Skin of body (tissue), 1 donor: ENCODE measurements at regions not wholly inside any gene's neighbourhood (a gene's known extent, or its start where the extent isn't known, plus 50 kb on each side); places are given as distances from the start of the nearest gene placed in this dataset.
"Not testable (repeated sequence)": the region's sequence is repeated elsewhere in the genome, so short reads cannot be mapped to it uniquely, and the experiment has no call there.

Experiments used
- DNase-seq: peaks from one replicate; lab custom pipeline; 2025; lab: John Stamatoyannopoulos, UW

DNA sequence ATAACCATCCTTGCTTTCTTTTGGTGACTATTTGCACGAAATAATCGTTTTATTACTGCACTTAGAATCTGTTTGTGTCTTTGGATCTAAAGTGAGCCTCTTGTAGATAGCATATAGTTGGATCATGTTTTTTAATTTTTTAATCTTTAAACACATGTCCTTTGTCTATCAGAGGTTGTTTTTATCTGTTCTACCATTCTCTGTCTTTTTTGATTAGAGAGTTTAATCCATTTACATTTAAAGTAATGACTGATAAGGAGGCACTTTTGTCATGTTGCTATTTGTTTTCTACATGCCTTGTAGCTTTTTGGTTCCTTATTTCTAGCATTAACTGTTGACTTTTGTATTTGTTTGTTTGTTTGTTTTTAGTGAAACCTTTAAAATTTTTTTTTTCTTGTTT is 506.2 kb upstream of the RGS6 start:
- DNase-seq: no peak

DNA sequence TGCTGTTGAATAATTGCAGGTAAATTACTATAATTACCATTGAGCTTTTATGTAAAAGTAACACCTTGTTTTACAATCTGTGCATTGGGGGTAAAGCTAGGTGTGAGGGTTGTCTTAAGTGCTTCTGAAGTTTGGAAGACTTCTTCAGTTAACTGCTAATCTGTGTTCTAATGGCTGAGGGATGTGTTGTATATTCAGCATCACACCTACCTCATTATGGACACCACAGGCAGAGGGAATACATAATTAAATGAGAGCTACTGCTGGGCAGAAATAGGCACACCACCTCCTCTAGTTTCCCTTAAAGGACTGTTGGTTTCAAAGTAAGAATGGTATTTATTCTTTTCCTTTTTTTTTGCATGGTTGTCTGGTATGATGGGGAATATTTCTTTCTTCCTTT is 502.3 kb upstream of the RGS6 start:
- no peak for DNase-seq

DNA sequence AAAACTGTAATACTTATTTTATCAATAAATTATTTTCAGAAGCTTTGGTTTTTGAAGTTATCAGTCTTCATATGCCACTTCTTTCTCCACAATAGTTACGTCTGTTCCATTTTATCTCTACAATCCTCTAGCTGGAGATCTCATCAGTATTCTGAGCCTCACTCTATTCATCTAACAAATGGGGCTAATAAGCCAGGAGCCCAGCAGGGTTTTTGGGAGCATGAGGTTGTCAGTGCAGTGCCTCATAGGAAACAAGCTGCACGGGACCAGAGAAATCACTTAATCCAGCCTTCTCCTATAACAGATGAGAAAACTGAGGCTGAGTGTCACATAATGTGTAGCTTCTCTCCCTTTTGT is 501.9 kb upstream of the RGS6 start:
- DNase-seq: no peak

DNA sequence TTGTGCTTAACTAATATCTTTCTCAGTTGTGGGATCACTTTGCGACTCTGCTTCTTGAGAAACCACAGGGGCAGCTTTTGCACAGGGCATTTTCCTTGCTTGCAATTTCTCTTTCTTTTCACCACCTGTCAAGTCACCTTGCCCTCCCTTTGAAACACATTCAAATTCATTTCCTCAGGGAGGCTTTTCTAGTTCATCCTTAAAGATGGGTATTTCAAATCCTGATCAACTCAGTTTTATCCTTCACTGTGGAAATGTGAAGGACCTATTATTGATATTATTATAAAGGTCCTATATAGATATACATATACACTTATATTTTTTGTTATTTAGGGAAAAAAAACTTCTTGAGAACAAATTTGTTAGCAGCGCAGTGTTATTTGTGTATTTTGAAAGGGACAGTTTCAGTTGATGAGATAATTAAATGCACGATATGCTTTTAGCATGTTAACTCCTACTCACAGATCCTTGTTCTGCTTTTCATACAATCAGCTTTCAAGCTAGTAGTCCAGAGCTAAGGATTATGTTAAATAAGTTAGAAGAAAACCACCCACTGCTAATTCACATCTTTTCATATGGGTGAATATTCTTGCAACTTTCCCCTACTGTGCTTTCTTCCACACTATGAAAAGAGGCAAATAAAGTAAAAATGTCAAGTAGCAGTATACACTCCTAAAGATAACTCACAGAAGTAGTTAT is 501.4 kb upstream of the RGS6 start:
- DNase-seq: no peak

DNA sequence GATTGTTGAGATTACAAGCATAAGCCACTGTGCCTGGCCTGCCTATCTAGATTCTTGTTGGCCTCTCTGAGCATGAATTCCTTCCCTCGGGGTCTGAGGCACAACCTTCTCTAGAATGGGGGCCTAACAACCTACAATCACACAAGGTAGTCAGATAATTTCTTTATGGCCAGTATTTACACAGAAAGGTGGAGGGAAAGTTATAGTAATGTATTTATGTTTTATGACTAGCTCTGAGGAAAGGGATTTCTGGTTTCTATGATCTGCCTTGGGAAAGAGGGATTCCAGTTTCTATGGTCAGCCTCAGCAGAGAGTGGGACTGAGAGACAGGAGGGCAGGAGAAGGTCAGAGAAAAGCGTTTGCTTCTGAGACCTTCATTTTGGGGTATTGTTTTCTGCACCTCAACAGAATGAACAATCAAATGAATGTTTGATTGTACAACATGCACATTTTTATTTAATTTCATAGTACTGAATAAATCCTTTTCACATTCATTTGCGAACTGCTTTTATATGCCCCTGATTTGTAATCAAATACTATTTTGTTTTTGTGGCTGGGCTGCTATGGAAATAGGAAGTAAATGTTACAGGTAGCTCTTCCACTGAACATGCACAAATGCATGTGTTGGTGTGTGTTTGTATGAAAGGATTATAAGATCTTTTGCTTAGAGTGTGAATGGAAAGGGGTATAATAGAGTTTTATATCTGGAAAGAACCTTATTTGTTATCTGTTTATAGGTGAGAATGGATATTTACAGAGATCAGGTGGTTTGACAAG is 499.7 kb upstream of the RGS6 start:
- DNase-seq: no peak

DNA sequence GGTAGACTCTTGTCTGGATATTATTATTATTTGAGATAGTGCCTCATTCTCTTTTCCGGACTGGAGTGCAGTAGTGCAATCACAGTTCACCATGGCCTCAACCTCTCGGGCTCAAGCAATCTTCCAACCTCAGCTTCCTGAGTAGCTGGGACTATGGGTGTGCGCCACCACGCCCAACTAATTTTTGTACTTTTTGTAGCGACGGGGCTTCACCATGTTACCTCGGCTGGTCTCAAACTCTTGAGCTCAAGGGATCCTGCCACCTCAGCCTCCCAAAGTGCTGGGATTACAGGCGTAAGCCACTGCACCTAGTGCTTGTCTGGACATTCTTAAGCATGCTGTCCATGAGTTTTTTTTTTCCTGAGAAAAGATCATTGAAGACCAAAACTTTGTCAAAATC is 498.9 kb upstream of the RGS6 start:
- no peak for DNase-seq

DNA sequence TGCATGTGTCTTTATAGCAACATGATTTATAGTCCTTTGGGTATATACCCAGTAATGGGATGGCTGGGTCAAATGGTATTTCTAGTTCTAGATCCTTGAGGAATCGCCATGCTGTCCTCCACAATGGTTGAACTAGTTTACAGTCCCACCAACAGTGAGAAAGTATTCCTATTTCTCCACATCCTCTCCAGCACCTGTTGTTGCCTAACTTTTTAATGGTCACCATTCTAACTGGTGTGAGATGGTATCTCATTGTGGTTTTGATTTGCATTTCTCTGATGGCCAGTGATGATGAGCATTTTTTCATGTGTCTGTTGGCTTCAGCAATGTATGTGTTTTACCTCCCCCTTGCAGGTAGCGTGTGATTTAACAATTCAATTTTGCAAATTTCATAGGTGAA is 496.6 kb upstream of the RGS6 start:
- DNase-seq: not testable (repeated sequence)

DNA sequence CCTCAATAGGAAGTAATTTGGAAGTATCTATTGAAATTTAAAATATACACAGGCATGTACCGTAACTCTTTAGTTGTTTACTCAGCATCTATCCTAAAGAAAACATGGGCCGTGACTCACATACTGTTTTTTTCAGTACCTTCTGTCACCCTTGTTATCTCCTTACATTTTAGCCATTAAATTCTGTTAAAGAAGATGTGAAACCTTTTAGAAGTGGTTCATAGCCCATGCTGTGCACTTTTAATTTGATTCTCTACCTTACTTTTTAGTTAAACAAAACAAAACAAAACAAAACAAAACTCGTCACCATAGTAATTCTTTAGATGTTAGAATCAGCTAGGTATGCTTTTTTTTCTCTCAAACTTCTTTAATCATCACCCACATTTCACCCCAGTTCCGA is 494.4 kb upstream of the RGS6 start:
- DNase-seq: no peak

DNA sequence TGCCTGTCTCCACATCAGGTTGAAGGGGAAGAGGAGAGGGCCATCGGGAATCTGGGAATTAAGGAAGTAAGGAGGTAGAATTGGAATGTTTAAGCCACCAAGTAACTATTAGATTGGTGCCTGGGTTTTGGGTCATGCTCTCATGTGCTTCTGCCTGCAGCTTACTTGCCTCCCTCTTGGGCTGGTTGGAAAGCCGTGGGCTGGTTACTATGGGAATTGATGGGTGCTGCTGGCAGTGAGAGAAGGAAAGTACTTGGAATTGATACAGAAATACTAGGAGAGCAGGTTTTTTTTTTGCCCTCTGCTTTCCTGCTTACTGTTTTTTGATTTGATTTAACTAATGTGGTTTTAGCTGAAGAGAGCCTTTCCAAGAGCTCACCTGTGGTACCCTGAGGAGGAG is 493.5 kb upstream of the RGS6 start:
- no peak for DNase-seq

DNA sequence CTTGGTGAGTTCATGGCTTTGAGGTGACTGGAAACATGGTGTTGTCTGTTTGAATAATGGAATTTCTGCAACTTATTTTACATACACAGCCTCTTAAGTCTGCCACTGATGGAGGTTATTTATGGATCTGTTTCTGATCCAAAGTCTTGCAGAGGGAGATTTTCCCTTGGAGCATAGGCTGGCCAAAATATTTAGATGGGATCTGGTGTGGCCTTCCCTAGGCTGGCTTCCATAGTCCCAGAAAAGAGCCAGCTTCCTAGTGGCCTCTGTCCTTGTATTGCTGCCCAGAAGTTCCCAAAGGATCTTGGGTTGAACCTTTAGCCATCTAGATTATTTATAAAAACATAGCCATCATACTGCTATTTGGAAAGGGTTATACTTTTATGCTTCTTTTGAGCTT is 491.1 kb upstream of the RGS6 start:
- peak; percentile 9 for DNase-seq

DNA sequence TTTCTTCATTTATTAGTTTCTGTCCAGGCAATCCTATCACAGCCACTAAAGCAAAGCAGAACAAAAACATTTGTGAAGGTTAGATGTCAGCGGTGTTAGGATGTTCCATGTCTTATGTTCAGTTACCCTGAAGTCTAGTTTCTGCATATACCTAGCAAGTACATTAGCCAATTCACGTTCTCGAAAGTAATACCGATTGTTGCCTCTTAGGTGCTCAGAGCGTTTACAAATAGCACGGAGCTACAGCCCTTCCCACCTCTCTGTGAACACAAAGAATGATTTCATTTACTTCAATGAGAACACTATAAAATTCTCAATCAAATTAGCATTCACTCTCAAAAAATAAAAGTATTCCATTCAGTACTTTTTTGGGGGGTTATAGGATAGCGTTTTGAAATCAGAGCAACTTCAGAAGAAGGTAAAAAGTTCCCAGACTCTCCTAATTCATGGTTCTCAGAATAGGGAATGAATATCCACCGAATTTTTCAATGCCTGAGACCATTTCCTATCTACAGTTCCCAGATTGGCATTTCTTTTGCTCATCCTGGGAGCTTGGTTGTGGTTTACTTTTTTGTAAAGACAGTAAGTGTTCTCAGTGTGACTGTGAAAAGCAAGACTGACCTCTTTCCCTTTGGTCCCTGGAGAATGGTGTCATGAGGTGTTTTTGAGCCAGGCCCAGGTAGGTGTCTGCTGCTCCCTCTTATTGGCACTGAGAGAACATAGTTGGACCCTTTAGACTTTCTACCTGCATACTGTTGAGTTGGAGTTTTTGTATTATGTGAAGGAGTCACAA is 488.0 kb upstream of the RGS6 start:
- no peak for DNase-seq

DNA sequence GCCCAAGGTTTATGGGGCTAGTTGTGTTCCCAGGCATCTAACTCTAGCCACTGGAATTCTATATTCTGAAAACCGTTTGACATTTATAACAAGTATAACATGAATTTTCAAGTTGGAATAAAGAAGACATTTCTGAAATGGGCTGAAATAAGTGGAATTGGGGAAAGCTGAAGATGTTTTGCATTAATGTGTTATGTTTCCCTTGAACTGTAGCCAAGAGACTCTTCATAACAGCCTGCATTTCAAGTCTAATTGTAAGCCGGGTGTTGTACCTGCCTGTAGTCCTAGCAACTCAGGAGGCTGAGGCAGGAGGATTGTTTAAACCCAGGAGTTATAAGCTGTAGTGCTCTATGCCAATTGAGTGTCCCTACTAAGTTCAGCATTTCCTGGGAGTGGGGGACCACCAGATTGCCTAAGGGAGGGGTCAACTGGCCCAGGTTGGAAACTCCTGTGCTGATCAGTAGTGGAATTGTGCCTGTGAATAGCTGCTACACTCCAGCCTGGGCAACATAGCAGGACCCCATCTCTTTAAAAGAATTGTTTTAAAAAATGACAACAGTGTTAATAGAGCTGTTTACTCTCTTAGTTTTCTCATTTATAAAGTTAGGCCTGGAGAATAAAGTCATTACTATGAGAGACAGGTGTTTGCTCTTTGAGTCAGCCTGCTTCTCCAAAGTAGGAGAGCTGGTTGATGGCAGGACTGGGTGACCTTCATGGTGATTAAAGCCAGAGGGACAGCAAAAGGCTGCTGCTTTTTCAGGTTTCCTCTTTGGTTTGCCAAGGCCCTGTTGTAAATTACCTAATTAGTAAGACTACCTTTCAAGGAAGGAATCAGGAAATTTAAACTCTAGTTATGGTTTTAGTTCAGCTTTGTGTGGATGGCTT is 483.6 kb upstream of the RGS6 start:
- DNase-seq: no peak

DNA sequence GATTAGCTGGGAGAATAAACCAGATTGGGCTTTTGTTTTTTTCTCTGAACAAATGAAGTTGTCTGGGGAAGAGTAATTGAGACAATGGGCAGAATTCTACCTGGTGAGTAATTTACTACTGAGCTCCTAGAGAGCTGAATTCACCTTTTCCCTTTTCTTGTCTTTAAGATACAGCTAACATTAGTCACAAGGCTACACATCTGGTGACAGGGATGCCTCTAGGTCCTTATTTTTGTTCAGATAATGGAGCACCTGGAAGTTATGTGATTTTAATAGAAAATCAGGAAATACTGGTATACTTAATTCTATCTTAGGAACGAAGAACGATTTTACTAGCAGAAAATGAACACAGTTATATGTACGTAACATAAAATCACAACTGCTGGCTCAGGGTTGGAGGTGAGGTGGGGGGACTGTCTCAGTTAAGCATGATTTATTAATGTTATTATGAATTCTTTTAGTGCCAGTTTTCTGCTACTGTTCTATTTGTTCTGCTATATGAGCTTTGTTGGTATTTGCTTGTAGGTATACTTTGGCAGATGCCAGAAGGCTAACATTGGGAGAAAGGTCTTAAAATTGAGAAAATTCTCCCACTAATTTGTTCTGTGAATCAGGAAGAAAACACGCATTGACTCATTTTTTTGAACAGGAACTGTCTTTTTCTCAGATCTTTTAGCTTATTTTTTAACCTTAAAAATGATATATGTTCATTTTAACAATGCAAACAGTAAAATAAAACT is 482.7 kb upstream of the RGS6 start:
- no peak for DNase-seq

DNA sequence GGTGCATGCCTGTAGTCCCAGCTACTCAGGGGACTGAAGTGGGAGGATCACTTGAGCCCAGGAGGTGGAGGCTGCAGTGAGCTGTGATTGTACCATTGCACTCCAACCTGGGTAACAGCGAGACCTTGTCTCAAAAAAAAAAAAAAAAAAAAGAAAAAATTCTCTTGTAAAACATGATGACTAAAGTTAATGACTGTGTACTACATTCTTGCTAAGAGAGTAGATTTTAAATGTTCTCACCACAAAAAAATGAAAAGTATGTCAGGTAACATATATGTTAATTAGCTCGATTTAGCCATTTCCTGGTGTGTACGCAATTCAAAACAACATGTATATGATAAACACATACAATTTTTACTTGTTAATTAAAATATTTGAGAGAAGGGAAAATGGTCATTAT is 480.7 kb upstream of the RGS6 start:
- DNase-seq: no peak

DNA sequence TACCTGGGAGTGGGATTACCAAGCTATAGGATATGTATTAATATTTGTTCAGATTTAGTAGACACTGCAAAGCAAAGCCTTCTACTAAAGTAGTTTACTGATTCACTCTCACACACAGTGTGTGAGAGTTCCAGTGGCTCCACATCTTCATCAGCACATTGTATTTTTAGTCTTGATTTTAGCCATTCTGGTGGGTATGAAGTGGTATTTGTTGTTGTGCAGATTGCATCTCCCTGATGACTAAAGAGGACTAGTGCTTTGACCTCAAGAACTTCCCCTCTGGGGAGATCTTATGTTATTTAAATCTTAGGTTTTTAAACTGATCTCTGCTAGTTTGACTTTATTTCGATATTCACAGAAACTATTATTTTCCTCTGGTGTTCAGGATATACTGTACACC is 479.7 kb upstream of the RGS6 start:
- no peak for DNase-seq

DNA sequence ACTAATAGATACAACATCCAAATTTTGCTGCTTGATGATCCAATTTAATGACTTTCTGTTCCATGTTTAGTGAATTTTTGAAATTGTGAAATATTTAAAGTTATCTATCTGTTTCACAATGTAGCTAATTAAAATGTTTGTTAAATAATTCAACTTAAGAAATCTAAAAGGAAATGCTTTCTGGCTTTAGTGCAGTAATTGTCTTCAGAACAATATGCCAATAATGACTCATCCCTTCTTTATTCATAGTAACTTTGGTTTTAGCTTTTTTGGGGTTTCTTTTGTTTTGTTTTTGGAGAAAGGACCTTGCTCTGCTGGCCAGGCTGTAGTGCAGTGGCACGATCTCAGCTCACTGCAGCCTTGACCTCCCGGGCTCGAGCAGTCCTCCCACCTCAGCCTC is 479.2 kb upstream of the RGS6 start:
- DNase-seq: no peak

DNA sequence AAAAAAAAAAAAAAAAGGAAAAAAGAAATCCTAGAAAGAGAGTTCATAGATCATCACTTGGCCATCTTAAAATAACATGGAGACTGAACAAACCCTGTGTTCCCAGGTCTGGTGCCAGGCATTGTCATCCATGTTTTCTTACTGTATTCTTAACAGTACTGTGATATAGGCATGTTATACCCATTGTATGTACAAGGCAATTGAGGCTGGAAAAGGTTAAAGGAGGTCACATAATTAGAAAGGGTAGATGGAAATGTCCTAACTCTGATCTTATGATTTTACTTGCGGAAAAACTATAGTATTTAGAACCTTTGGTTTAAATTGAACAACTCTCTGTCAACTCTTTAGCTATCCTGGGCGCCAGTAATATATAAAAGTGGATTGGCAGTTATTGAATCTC is 478.2 kb upstream of the RGS6 start:
- no peak for DNase-seq

DNA sequence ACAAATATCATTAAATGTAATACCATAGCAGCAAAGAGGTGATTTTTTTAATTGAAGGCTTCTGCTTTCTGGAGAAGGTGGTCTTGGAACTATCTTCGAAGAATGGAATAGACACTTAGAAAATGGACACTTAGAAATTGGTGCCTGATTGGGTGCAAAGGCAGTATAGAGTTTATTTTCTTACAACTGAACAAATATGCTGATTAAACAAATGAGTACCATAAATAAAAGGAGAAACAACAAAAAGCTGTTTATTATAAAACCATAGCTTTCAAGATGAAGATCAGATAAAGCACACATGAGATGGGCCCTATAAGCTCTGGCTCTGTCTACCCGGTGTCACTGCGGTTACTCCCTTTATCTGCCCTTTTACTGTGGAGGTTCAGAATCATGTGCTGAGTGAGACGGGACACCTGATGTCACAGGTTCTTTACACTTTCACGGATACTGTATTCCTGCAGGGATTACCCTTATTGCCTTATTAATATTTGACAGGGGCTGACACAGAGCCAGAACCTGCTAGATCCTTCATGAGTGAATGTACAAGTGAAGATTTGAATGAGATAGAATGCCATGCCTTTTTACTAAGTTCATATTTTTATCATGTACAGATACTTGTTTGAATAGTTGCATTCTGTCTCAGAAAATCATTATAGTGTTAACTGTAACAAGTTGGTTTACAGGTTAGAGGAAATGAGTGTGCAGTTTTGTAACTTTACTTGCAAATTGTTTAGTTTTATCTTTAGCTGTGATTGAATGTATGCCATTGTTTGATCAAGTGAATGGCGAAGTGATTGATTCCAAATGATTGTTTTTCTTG is 477.5 kb upstream of the RGS6 start:
- no peak for DNase-seq

DNA sequence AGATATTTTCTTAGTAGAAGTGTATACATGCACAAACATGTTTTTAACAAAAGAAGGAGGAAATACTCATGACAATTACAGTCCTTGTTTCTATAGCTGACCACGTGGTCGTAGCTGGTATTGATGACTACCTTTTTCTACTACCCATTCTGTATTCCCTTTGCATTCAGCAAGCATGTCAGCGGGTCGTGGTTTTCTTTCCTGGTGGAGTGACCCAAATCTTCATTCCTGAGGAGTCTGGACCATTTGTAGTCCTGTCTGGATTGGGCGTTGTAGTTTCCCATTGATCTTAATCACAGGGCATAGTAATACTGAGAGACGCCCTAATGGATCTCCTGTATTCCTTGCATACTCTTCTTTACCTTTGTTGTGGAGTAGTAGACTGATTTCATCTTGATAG is 472.1 kb upstream of the RGS6 start:
- DNase-seq: no peak

DNA sequence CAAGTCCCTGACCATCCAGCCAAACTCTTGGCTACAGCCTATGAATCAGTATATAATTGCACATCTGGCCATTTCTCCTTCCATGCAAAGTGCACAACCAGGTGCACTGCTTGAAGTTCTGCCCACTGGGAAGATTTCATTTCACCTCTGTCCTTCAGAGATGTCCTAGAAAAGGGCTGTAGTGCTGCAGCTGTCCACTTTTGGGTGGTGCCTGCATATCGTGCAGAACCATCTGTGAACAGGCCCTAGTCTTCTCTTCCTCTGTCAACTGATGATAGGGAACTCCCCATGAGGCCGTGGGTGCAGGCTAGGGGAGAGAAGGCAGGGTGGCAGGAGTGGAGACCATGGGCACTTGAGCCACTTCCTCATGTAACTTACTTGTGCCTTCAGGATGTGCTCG is 470.6 kb upstream of the RGS6 start:
- DNase-seq: not testable (repeated sequence)
